Neural progenitor cell (in vitro differentiated cells): ENCODE measurements at regions not wholly inside any gene's neighbourhood (a gene's known extent, or its start where the extent isn't known, plus 50 kb on each side); places are given as distances from the start of the nearest gene placed in this dataset.

Source experiments
- DNase-seq: peaks from one replicate; pipeline ENCODE4 v3.0.0-alpha.2; 2016; ENCODE audit warnings: low spot score
- H2AFZ ChIP-seq: fragments of 200-600 bp; sonication (generic); replicated peaks from 2 replicates; pipeline ENCODE4 v1.6.1; 2016; ENCODE audit warnings: antibody characterized with exemption
- H3F3A ChIP-seq: fragments of 200-600 bp; sonication (generic); 2 replicates; pipeline ENCODE4 v1.6.1; 2016; ENCODE audit warnings: antibody characterized with exemption, low read depth
- H3K27ac ChIP-seq: fragments of 200-600 bp; sonication (generic); 2 replicates; pipeline ENCODE4 v1.5.1; 2016; ENCODE audit warnings: mild to moderate bottlenecking
- H3K27me3 ChIP-seq: fragments of 200-600 bp; sonication (generic); 2 replicates; pipeline ENCODE4 v1.6.1; 2016; ENCODE audit warnings: mild to moderate bottlenecking, moderate library complexity
- H3K36me3 ChIP-seq: fragments of 200-600 bp; sonication (generic); 2 replicates; pipeline ENCODE4 v1.5.1; 2016
- H3K4me1 ChIP-seq: fragments of 200-600 bp; sonication (generic); 2 replicates; pipeline ENCODE4 v1.6.1; 2016; ENCODE audit warnings: mixed run types
- H3K4me2 ChIP-seq: fragments of 200-600 bp; sonication (generic); 2 replicates; pipeline ENCODE4 v1.6.1; 2016
- H3K4me3 ChIP-seq: fragments of 200-600 bp; sonication (generic); 2 replicates; pipeline ENCODE4 v1.5.1; 2016
- H3K79me2 ChIP-seq: fragments of 200-600 bp; sonication (generic); 2 replicates; pipeline ENCODE4 v1.6.1; 2016; ENCODE audit warnings: low read depth
- H3K9ac ChIP-seq: fragments of 200-600 bp; sonication (generic); 2 replicates; pipeline ENCODE4 v1.6.1; 2016
- H3K9me3 ChIP-seq: fragments of 200-600 bp; sonication (generic); 2 replicates; pipeline ENCODE4 v1.5.1; 2016; ENCODE audit warnings: low read depth
- H4K20me1 ChIP-seq: fragments of 200-600 bp; sonication (generic); 2 replicates; pipeline ENCODE4 v1.6.1; 2016; ENCODE audit warnings: low read depth
- H3K27ac Mint-ChIP-seq: 3 replicates; pipeline ENCODE4 v1.8.0; 2021; ENCODE audit warnings: mixed read lengths
- H3K27me3 Mint-ChIP-seq: 2 replicates; pipeline ENCODE4 v1.8.0; 2022; ENCODE audit warnings: low read depth, mild to moderate bottlenecking, inconsistent platforms, moderate library complexity, mixed read lengths; ENCODE audit not compliant: insufficient read depth
- H3K36me3 Mint-ChIP-seq: 3 replicates; pipeline ENCODE4 v1.8.0; 2021; ENCODE audit warnings: mixed read lengths
- H3K4me1 Mint-ChIP-seq: 3 replicates; pipeline ENCODE4 v1.8.0; 2021; ENCODE audit warnings: mixed read lengths
- H3K4me3 Mint-ChIP-seq: 3 replicates; pipeline ENCODE4 v1.8.0; 2021; ENCODE audit warnings: mild to moderate bottlenecking, moderate library complexity, mixed read lengths
- H3K9me3 Mint-ChIP-seq: 3 replicates; pipeline ENCODE4 v1.8.0; 2020; ENCODE audit warnings: mixed read lengths
- CTCF ChIP-seq: fragments of 200-600 bp; sonication (generic); IDR thresholded peaks from 2 replicates; pipeline ENCODE4 v1.5.1; 2017; ENCODE audit warnings: antibody characterized with exemption, mild to moderate bottlenecking
- EZH2 ChIP-seq: fragments of 200-600 bp; sonication (generic); IDR thresholded peaks from 2 replicates; pipeline ENCODE4 v1.6.1; 2017; ENCODE audit warnings: antibody characterized with exemption, mild to moderate bottlenecking, moderate library complexity
- EZH2phosphoT487 ChIP-seq: fragments of 200-600 bp; sonication (generic); IDR thresholded peaks from 2 replicates; pipeline ENCODE4 v1.6.1; 2017; ENCODE audit warnings: antibody characterized with exemption

GRCh38 chr22:27420817-27421361, 380.7 kb downstream of the MN1 start:
- no peaks in the 10 kb centered on the region for H3K79me2 ChIP-seq
- H3K4me2 ChIP-seq: no peak overlapping the region
- H3K4me1 ChIP-seq: peaks cover 17% of the 10 kb centered on the region
- no peaks in the 10 kb centered on the region for H3K36me3 ChIP-seq
- no peak overlapping the region for H3K4me3 ChIP-seq
- peaks cover 13% of the 10 kb centered on the region for H3F3A ChIP-seq
- no peak overlapping the region for H3K27ac ChIP-seq
- TF ChIP-seq EZH2phosphoT487 (no peak), CTCF (no peak), EZH2 (no peak)
- Mint-ChIP-seq H3K27me3 (peaks cover 4% of the 10 kb centered on the region), H3K27ac (peak overlapping the region; percentile 92), H3K4me1 (peaks cover 44% of the 10 kb centered on the region), H3K36me3 (no peaks in the 10 kb centered on the region), H3K9me3 (peaks cover 2% of the 10 kb centered on the region), H3K4me3 (no peak overlapping the region)
- no peak overlapping the region for H3K9ac ChIP-seq
- H3K27me3 ChIP-seq: no peaks in the 10 kb centered on the region
- no peaks in the 10 kb centered on the region for H3K9me3 ChIP-seq
- no peaks in the 10 kb centered on the region for H4K20me1 ChIP-seq
- no peak for DNase-seq
- peak overlapping the region; percentile 36 for H2AFZ ChIP-seq

GRCh38 chr22:27422442-27422841, 379.1 kb downstream of the MN1 start:
- Histone ChIP-seq H3K9me3 (no peaks in the 10 kb centered on the region), H3K27me3 (no peaks in the 10 kb centered on the region), H3K36me3 (no peaks in the 10 kb centered on the region), H4K20me1 (no peaks in the 10 kb centered on the region), H3K4me2 (no peak overlapping the region), H3F3A (peaks cover 1% of the 10 kb centered on the region), H3K9ac (no peak overlapping the region), H3K4me3 (no peak overlapping the region), H3K27ac (no peak overlapping the region), H3K4me1 (peaks cover 6% of the 10 kb centered on the region), H2AFZ (no peak overlapping the region), H3K79me2 (no peaks in the 10 kb centered on the region)
- Mint-ChIP-seq H3K9me3 (peaks cover 2% of the 10 kb centered on the region), H3K27me3 (peaks cover 4% of the 10 kb centered on the region), H3K4me1 (peaks cover 30% of the 10 kb centered on the region), H3K27ac (no peak overlapping the region), H3K4me3 (no peak overlapping the region), H3K36me3 (no peaks in the 10 kb centered on the region)
- TF ChIP-seq EZH2phosphoT487: no peak
- TF ChIP-seq CTCF: no peak
- no peak for TF ChIP-seq EZH2
- no peak for DNase-seq

- Histone ChIP-seq H3F3A (no peaks in the 10 kb centered on the region), H3K4me1 (peaks cover 6% of the 10 kb centered on the region), H3K9me3 (no peaks in the 10 kb centered on the region), H4K20me1 (no peaks in the 10 kb centered on the region), H3K36me3 (no peaks in the 10 kb centered on the region), H3K4me2 (no peak overlapping the region), H2AFZ (no peak overlapping the region), H3K79me2 (no peaks in the 10 kb centered on the region), H3K4me3 (no peak overlapping the region), H3K27me3 (no peaks in the 10 kb centered on the region), H3K27ac (no peak overlapping the region), H3K9ac (no peak overlapping the region)
- peaks cover 7% of the 10 kb centered on the region for H3K9me3 Mint-ChIP-seq
- peaks cover 11% of the 10 kb centered on the region for H3K27me3 Mint-ChIP-seq
- no peaks in the 10 kb centered on the region for H3K36me3 Mint-ChIP-seq
- no peak for DNase-seq
- TF ChIP-seq CTCF (no peak), EZH2 (no peak), EZH2phosphoT487 (no peak)
- peaks cover 30% of the 10 kb centered on the region for H3K4me1 Mint-ChIP-seq
- peak overlapping the region; percentile 2 for H3K27ac Mint-ChIP-seq
- no peak overlapping the region for H3K4me3 Mint-ChIP-seq
These were observed 377.2 kb downstream of the MN1 start for GRCh38 chr22:27424319-27424718.
